ENCODE measurements at regions not wholly inside any gene's neighbourhood (a gene's known extent, or its start where the extent isn't known, plus 50 kb on each side); places are given as distances from the start of the nearest gene placed in this dataset.

DNA sequence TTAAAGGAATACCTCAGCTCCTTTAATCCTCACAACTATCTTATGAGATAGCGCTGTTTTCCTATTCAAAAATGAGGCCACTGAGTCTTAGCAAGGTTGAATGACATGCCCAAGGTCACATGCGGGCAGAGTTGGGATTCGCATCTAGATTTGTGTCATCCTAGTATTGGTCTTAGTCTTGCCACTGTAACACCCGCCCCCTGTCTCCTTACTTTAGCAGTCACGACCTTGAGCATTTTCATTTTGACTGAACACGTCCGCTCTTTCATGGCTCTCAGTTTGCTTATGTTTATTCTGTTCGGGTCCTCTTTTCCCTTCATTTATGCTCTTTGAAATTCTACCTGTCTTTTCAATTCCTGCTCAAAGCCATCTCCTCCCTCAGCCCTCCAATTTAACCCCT lies 112.5 kb upstream of the CADPS start:
- TF ChIP-seq, protein P1, sequence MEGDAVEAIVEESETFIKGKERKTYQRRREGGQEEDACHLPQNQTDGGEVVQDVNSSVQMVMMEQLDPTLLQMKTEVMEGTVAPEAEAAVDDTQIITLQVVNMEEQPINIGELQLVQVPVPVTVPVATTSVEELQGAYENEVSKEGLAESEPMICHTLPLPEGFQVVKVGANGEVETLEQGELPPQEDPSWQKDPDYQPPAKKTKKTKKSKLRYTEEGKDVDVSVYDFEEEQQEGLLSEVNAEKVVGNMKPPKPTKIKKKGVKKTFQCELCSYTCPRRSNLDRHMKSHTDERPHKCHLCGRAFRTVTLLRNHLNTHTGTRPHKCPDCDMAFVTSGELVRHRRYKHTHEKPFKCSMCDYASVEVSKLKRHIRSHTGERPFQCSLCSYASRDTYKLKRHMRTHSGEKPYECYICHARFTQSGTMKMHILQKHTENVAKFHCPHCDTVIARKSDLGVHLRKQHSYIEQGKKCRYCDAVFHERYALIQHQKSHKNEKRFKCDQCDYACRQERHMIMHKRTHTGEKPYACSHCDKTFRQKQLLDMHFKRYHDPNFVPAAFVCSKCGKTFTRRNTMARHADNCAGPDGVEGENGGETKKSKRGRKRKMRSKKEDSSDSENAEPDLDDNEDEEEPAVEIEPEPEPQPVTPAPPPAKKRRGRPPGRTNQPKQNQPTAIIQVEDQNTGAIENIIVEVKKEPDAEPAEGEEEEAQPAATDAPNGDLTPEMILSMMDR (IDR thresholded peaks at IDR 0.05; ENCODE audit: control extremely low read depth, extremely low read depth): no peak
- ATAC-seq (ENCODE audit: insufficient read depth, low FRiP score) (no peak), DNase-seq (no peak)
- H3K36me3 ChIP-seq (ENCODE audit: control insufficient read depth in 4 of 4, insufficient read depth in 4 of 4, low read length in 4 of 4): no peaks in the 10 kb centered on the region
- H3K9ac ChIP-seq (ENCODE audit: insufficient read depth in 1 of 2, low read length in 2 of 2): no peak overlapping the region
- no peak overlapping the region for H3K27ac ChIP-seq (ENCODE audit: low read depth in 1 of 2, low read length in 1 of 2)
- no peaks in the 10 kb centered on the region for H3K4me1 ChIP-seq (ENCODE audit: control insufficient read depth in 5 of 5, insufficient read depth in 5 of 5, low read length in 5 of 5)
- no peaks in the 10 kb centered on the region for H3K9me3 ChIP-seq (ENCODE audit: control insufficient read depth in 4 of 4, insufficient read depth in 3 of 4, low read length in 3 of 4)
- no peaks in the 10 kb centered on the region for H3K27me3 ChIP-seq (ENCODE audit: control insufficient read depth in 3 of 3, insufficient read depth in 3 of 3, low read length in 2 of 3)
- no peak overlapping the region for H3K4me3 ChIP-seq
- 84 to 86% methylated on average over 8 of the region's 8 CpGs for WGBS, 2 donors

DNA sequence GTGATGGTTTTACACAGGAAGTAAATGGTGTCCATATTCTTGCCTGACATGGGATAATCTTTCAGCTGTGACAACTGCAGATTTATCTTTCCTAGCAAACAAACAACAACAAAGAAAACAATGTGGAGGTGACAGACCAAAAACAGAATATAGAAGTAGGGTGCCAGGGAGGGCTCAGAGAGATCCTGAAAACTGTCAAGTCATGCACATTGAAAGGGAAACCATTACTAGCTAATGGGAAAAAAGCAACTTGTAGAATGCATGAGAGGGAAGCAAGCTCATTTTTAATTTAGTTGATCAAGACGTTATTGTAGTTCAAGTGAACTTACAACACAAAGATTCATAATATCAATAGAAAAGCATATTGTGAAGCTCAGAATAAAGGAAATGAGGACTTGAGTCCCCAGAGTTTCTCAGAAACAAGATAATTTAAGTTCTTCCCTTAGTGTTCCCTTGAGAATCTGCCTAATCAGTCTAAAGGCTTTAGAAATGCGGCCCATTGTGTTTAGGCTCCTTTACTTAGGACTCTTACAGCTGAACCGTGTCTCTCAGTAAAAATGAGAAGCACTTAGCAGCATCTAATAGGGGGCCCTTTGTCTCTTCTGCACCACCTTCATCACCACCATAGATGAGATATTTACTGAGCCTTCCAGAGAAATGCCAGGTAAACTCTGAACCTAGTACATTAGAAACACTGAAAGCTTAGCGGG lies 115.6 kb upstream of the CADPS start:
- WGBS, 2 donors: 69 to 77% methylated on average over 4 of the region's 4 CpGs
- no peak overlapping the region for H3K4me3 ChIP-seq
- ATAC-seq (ENCODE audit: insufficient read depth, low FRiP score) (no peak), DNase-seq (no peak)
- H3K27me3 ChIP-seq (ENCODE audit: control insufficient read depth in 3 of 3, insufficient read depth in 3 of 3, low read length in 2 of 3): no peaks in the 10 kb centered on the region
- TF ChIP-seq, protein P1 (IDR thresholded peaks at IDR 0.05; ENCODE audit: control extremely low read depth, extremely low read depth): no peak
- no peak overlapping the region for H3K9ac ChIP-seq (ENCODE audit: insufficient read depth in 1 of 2, low read length in 2 of 2)
- no peaks in the 10 kb centered on the region for H3K4me1 ChIP-seq (ENCODE audit: control insufficient read depth in 5 of 5, insufficient read depth in 5 of 5, low read length in 5 of 5)
- no peak overlapping the region for H3K27ac ChIP-seq (ENCODE audit: low read depth in 1 of 2, low read length in 1 of 2)
- no peaks in the 10 kb centered on the region for H3K36me3 ChIP-seq (ENCODE audit: control insufficient read depth in 4 of 4, insufficient read depth in 4 of 4, low read length in 4 of 4)
- no peaks in the 10 kb centered on the region for H3K9me3 ChIP-seq (ENCODE audit: control insufficient read depth in 4 of 4, insufficient read depth in 3 of 4, low read length in 3 of 4)

DNA sequence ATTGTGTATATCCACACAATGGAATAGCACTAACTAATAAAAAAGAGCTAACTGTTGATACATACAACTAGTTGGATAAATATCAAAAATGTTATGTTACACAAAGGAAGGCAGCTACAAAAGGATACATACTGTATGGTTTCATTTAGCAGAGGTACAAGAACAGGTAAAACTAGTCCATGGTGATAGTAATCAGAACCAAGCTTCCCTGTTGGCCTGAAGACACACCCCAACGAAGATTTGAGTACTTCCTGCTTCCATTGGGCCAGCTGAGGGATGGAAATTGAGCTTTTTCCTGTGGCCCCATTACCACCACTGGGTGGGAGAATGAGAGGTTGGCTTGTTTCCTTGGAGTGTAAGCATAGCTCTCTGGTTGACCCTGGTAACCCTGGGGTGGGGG lies 117.3 kb upstream of the CADPS start:
- 52 to 77% methylated on average over 1 of the region's 1 CpG for WGBS, 2 donors
- H3K4me1 ChIP-seq (ENCODE audit: control insufficient read depth in 5 of 5, insufficient read depth in 5 of 5, low read length in 5 of 5): no peaks in the 10 kb centered on the region
- H3K4me3 ChIP-seq: no peak overlapping the region
- DNase-seq (no peak), ATAC-seq (ENCODE audit: insufficient read depth, low FRiP score) (no peak)
- TF ChIP-seq, protein P1 (IDR thresholded peaks at IDR 0.05; ENCODE audit: control extremely low read depth, extremely low read depth): no peak
- no peaks in the 10 kb centered on the region for H3K27me3 ChIP-seq (ENCODE audit: control insufficient read depth in 3 of 3, insufficient read depth in 3 of 3, low read length in 2 of 3)
- no peak overlapping the region for H3K9ac ChIP-seq (ENCODE audit: insufficient read depth in 1 of 2, low read length in 2 of 2)
- H3K9me3 ChIP-seq (ENCODE audit: control insufficient read depth in 4 of 4, insufficient read depth in 3 of 4, low read length in 3 of 4): no peaks in the 10 kb centered on the region
- H3K27ac ChIP-seq (ENCODE audit: low read depth in 1 of 2, low read length in 1 of 2): no peak overlapping the region
- no peaks in the 10 kb centered on the region for H3K36me3 ChIP-seq (ENCODE audit: control insufficient read depth in 4 of 4, insufficient read depth in 4 of 4, low read length in 4 of 4)

DNA sequence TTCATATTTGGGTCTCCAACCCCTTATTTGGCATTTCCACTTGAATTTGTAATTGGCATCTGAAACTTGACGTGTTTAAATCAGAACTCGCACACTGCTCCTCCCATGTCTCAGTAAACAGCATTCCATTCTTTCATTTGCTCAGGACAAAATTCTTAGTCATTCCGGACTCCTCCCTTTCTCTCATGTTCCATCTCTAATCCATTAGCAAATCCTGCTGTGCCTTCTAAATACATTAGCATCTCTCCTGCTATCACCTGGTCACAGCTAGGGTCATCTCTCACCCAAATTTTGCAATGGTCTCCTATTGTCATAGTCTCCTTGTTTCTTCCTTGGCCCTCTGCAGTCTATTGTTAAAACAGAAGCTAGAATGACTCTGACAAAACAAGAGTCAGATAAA lies 119.9 kb upstream of the CADPS start:
- no peaks in the 10 kb centered on the region for H3K36me3 ChIP-seq (ENCODE audit: control insufficient read depth in 4 of 4, insufficient read depth in 4 of 4, low read length in 4 of 4)
- no peak overlapping the region for H3K9ac ChIP-seq (ENCODE audit: insufficient read depth in 1 of 2, low read length in 2 of 2)
- no peaks in the 10 kb centered on the region for H3K9me3 ChIP-seq (ENCODE audit: control insufficient read depth in 4 of 4, insufficient read depth in 3 of 4, low read length in 3 of 4)
- no peak for ATAC-seq (ENCODE audit: insufficient read depth, low FRiP score)
- no peak for DNase-seq
- H3K27me3 ChIP-seq (ENCODE audit: control insufficient read depth in 3 of 3, insufficient read depth in 3 of 3, low read length in 2 of 3): no peaks in the 10 kb centered on the region
- no peak overlapping the region for H3K4me3 ChIP-seq
- H3K4me1 ChIP-seq (ENCODE audit: control insufficient read depth in 5 of 5, insufficient read depth in 5 of 5, low read length in 5 of 5): no peaks in the 10 kb centered on the region
- 73 to 88% methylated on average over 3 of the region's 3 CpGs for WGBS, 2 donors
- H3K27ac ChIP-seq (ENCODE audit: low read depth in 1 of 2, low read length in 1 of 2): no peak overlapping the region
- TF ChIP-seq, protein P1 (IDR thresholded peaks at IDR 0.05; ENCODE audit: control extremely low read depth, extremely low read depth): no peak
